Caco-2 (cell line): ENCODE measurements at regions not wholly inside any gene's neighbourhood (a gene's known extent, or its start where the extent isn't known, plus 50 kb on each side); places are given as distances from the start of the nearest gene placed in this dataset.

ENCODE experiments used
- BruUV-seq: library from RNA; stranded (reverse); fragments of 400-500 nt; replicated peaks from 2 replicates; lab custom pipeline; 2021; lab: Mats Ljungman, UMichigan
- CTCF ChIA-PET: fragments of 300-600 bp; sonication (Branson Sonifier 250); formaldehyde crosslinking; loops from one replicate; lab custom pipeline; 2022; ENCODE audit warnings: antibody characterized with exemption; lab: Charles Lee
- POLR2A ChIA-PET: fragments of 300-600 bp; sonication (Branson Sonifier 250); formaldehyde crosslinking; loops from one replicate; lab custom pipeline; 2022; ENCODE audit warnings: antibody characterized with exemption; lab: Charles Lee
- DNase-seq, 2 experiments: peaks; one replicate each; pipeline versions ENCODE4 v3.0.0 to v3.0.0-alpha.2; 2020 to 2022
- H3K27me3 ChIP-seq: replicated peaks from 2 replicates; pipeline ENCODE4 v1.6.0; 2011; ENCODE audit warnings: low read length; ENCODE audit not compliant: control insufficient read depth, insufficient read depth
- H3K36me3 ChIP-seq: 2 replicates; pipeline ENCODE4 v1.5.1; 2011; ENCODE audit warnings: low read length; ENCODE audit not compliant: control insufficient read depth, insufficient read depth
- H3K4me1 ChIP-seq: fragments of 250-450 bp; sonication (Bioruptor Pico); 2 replicates; pipeline ENCODE4 v1.5.1; 2020; ENCODE audit warnings: mild to moderate bottlenecking
- H3K4me3 ChIP-seq: 2 replicates; pipeline ENCODE4 v1.5.1; 2011; ENCODE audit warnings: low read depth, mild to moderate bottlenecking, control low read depth, low read length
- H3K9me3 ChIP-seq: fragments of 250-450 bp; sonication (Bioruptor Pico); 2 replicates; pipeline ENCODE4 v1.5.1; 2020; ENCODE audit warnings: mild to moderate bottlenecking, moderate library complexity
- H3K27ac Mint-ChIP-seq: one replicate; pipeline ENCODE4 v1.8.0; 2022; ENCODE audit warnings: mixed read lengths; ENCODE audit not compliant: unreplicated experiment
- H3K27me3 Mint-ChIP-seq: one replicate; pipeline ENCODE4 v1.8.0; 2022; ENCODE audit warnings: mixed read lengths; ENCODE audit not compliant: insufficient read depth, unreplicated experiment
- H3K36me3 Mint-ChIP-seq: one replicate; pipeline ENCODE4 v1.8.0; 2022; ENCODE audit warnings: mild to moderate bottlenecking, mixed read lengths; ENCODE audit not compliant: insufficient read depth, unreplicated experiment
- H3K4me1 Mint-ChIP-seq: one replicate; pipeline ENCODE4 v1.8.0; 2022; ENCODE audit warnings: low read depth, mixed read lengths; ENCODE audit not compliant: unreplicated experiment
- H3K4me3 Mint-ChIP-seq: one replicate; pipeline ENCODE4 v1.8.0; 2022; ENCODE audit warnings: mild to moderate bottlenecking, moderate library complexity, mixed read lengths; ENCODE audit not compliant: unreplicated experiment
- H3K9me3 Mint-ChIP-seq: one replicate; pipeline ENCODE4 v1.8.0; 2022; ENCODE audit warnings: mixed read lengths; ENCODE audit not compliant: unreplicated experiment
- CTCF ChIP-seq, 2 experiments: fragments of 200-600 bp in 1 of 2; IDR thresholded peaks; 1 replicate in 1 of 2; 2 replicates in 1 of 2; pipeline versions ENCODE4 v1.5.1 to v1.8.0; 2011 to 2022; ENCODE audit warnings: antibody characterized with exemption in 1 of 2, control low read depth in 1 of 2, inconsistent platforms in 1 of 2, low read depth in 1 of 2, low read length in 1 of 2, mild to moderate bottlenecking in 1 of 2, moderate library complexity in 1 of 2; ENCODE audit not compliant: insufficient read depth in 1 of 2, severe bottlenecking in 1 of 2, unreplicated experiment in 1 of 2
- intact Hi-C: fragments of 100-400 bp; cut with micrococcal nuclease; formaldehyde crosslinking; loops from one replicate; pipeline ENCODE4 v1.10.0; 2022; ENCODE audit not compliant: unreplicated experiment

DNA sequence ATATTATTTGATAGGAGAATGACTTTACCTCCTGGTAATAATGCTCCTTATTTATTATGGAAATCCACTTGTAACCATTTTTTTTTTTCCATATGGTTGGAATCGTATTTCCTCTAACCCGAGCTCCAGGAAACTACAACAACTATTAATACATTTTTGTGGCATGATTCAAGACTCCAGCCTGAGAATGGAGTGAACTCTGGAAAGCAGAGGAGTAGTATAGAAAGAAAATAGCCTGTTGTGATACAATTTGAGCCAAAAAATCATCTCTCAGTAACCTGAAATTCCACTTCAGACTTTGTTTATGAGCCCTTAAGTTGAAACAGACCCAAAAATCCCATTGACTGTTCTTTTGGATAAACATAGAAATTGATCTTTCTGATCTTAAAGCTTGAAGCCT, 921.1 kb downstream of the SOCS6 start:
- Mint-ChIP-seq H3K27me3 (no peaks in the 10 kb centered on the region), H3K4me3 (no peak overlapping the region), H3K27ac (no peak overlapping the region), H3K9me3 (no peaks in the 10 kb centered on the region), H3K4me1 (no peaks in the 10 kb centered on the region), H3K36me3 (no peaks in the 10 kb centered on the region)
- intact Hi-C loops: no loop called here
- no TSS peak for BruUV-seq
- no peak overlapping the region for H3K4me3 ChIP-seq
- TF ChIP-seq CTCF (IDR thresholded peaks at IDR 0.05; ENCODE audit: insufficient read depth in 1 of 2, low read depth in 1 of 2, low read length in 1 of 2, severe bottlenecking in 1 of 2, unreplicated experiment in 1 of 2): no peak
- no peaks in the 10 kb centered on the region for H3K36me3 ChIP-seq
- ChIA-PET POLR2A (no interaction called here), CTCF (no interaction called here)
- no peak for DNase-seq
- no peaks in the 10 kb centered on the region for H3K4me1 ChIP-seq
- no peaks in the 10 kb centered on the region for H3K27me3 ChIP-seq
- H3K9me3 ChIP-seq: no peaks in the 10 kb centered on the region

GRCh38 chr18:71194438-71194837, 905.6 kb downstream of the SOCS6 start:
- TF ChIP-seq CTCF (IDR thresholded peaks at IDR 0.05; ENCODE audit: insufficient read depth in 1 of 2, low read depth in 1 of 2, low read length in 1 of 2, severe bottlenecking in 1 of 2, unreplicated experiment in 1 of 2): no peak
- Histone ChIP-seq H3K9me3 (no peaks in the 10 kb centered on the region), H3K4me3 (no peak overlapping the region), H3K4me1 (no peaks in the 10 kb centered on the region), H3K27me3 (no peaks in the 10 kb centered on the region), H3K36me3 (no peaks in the 10 kb centered on the region)
- Mint-ChIP-seq H3K9me3 (no peaks in the 10 kb centered on the region), H3K27me3 (no peaks in the 10 kb centered on the region), H3K4me1 (no peaks in the 10 kb centered on the region), H3K36me3 (no peaks in the 10 kb centered on the region), H3K27ac (no peak overlapping the region), H3K4me3 (no peak overlapping the region)
- intact Hi-C loops: no loop called here
- no TSS peak for BruUV-seq
- ChIA-PET POLR2A (no interaction called here), CTCF (no interaction called here)
- no peak for DNase-seq

DNA sequence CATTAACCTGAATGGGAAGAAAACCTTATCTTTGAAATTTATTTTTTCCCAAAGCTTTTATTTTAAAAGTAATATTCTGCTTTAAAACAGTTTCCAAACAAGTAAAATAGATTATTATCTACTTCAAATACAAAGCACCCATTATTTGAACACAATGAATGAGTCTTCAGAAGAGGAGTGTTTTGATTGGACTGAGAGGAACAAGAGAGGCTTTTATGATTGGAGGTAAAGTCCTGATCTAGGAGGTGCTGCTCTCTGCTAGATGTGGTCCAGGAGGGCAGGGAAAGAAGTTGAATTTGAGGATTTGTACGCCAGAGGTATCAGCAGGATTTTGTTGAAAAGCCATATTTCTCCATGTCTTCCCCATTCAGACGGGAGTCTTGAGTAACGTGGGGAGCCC, 900.7 kb downstream of the SOCS6 start:
- ChIA-PET POLR2A (no interaction called here), CTCF (no interaction called here)
- TF ChIP-seq CTCF (IDR thresholded peaks at IDR 0.05; ENCODE audit: insufficient read depth in 1 of 2, low read depth in 1 of 2, low read length in 1 of 2, severe bottlenecking in 1 of 2, unreplicated experiment in 1 of 2): no peak
- no TSS peak for BruUV-seq
- Mint-ChIP-seq H3K27me3 (no peaks in the 10 kb centered on the region), H3K36me3 (no peaks in the 10 kb centered on the region), H3K4me1 (no peaks in the 10 kb centered on the region), H3K9me3 (no peaks in the 10 kb centered on the region), H3K27ac (no peak overlapping the region), H3K4me3 (no peak overlapping the region)
- Histone ChIP-seq H3K36me3 (no peaks in the 10 kb centered on the region), H3K4me3 (no peak overlapping the region), H3K27me3 (no peaks in the 10 kb centered on the region), H3K9me3 (no peaks in the 10 kb centered on the region), H3K4me1 (no peaks in the 10 kb centered on the region)
- DNase-seq: no peak
- intact Hi-C loops: no loop called here
